GM18951 (cell line): ENCODE measurements at regions not wholly inside any gene's neighbourhood (a gene's known extent, or its start where the extent isn't known, plus 50 kb on each side); places are given as distances from the start of the nearest gene placed in this dataset.

ENCODE experiments used
- POLR2A ChIP-seq: IDR thresholded peaks from 4 replicates; pipeline ENCODE4 v1.6.1; 2011; ENCODE audit warnings: mild to moderate bottlenecking; ENCODE audit not compliant: insufficient read length, insufficient read depth; ENCODE audit errors: extremely low read depth
- in situ Hi-C: fragments of 300-500 bp; cut with MboI; formaldehyde crosslinking; loops from one replicate; pipeline ENCODE4 v1.12.0; 2022; ENCODE audit warnings: low sequenced_read_pairs, mixed read lengths, inconsistent platforms; ENCODE audit not compliant: unreplicated experiment

- no peak for TF ChIP-seq POLR2A
- in situ Hi-C loops, result no loop called here
Measured at GRCh38 chr6:15077961-15078360, 167.9 kb upstream of the JARID2 start.

GRCh38 chr6:15079288-15079817 lies 166.5 kb upstream of the JARID2 start:
- no peak for TF ChIP-seq POLR2A
- in situ Hi-C loops, result no loop called here

DNA sequence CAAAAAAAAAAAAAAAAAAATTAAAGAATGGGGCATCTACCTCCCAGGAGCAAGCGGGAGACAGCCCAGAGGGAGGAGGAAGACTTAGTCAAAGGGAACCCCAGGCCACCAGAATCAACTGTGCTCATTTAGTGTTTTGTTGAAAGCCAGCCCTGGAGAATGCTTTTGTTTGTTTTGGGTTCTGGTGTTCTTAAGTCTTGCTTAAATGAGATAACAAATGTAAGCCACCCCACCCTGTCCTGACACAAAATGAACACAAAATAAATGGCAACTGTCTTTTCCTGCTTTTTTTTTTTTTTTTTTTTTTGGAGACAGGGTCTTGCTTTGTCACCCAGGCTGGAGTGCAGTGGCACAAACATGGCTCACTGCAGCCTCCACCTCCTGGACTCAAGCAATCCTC lies 165.0 kb upstream of the JARID2 start:
- in situ Hi-C loops, result no loop called here

DNA sequence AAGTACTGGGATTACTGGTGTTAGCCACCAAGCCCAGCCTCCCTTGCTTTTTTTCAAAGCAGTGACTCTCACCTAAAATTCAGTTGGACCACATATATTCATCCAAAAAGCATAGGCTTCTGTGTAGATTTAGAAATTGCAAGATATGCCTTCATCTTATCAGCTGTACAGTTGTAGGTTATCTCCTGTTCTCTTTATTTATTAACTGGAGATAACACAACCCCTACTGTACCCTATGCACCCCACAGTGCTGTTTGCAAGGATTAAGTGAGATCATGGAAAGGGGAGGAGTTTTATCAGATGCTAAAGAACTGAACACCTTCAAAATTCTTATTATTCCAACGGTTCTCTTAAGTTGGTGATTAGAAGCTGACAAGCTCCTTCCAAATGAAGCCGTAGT lies 164.4 kb upstream of the JARID2 start:
- in situ Hi-C loops, result no loop called here
- TF ChIP-seq POLR2A, result no peak

More for the DNA sequence above, 165.0 kb upstream of the JARID2 start:
- no peak for TF ChIP-seq POLR2A

GRCh38 chr6:15082708-15083107 lies 163.2 kb upstream of the JARID2 start:
- in situ Hi-C loops, result no loop called here
- TF ChIP-seq POLR2A, result no peak

- no peak for TF ChIP-seq POLR2A
- in situ Hi-C loops, result no loop called here
Measured at GRCh38 chr6:15086348-15087158, 159.3 kb upstream of the JARID2 start.

GRCh38 chr6:15087186-15087589 lies 158.7 kb upstream of the JARID2 start:
- in situ Hi-C loops, result no loop called here
- no peak for TF ChIP-seq POLR2A

DNA sequence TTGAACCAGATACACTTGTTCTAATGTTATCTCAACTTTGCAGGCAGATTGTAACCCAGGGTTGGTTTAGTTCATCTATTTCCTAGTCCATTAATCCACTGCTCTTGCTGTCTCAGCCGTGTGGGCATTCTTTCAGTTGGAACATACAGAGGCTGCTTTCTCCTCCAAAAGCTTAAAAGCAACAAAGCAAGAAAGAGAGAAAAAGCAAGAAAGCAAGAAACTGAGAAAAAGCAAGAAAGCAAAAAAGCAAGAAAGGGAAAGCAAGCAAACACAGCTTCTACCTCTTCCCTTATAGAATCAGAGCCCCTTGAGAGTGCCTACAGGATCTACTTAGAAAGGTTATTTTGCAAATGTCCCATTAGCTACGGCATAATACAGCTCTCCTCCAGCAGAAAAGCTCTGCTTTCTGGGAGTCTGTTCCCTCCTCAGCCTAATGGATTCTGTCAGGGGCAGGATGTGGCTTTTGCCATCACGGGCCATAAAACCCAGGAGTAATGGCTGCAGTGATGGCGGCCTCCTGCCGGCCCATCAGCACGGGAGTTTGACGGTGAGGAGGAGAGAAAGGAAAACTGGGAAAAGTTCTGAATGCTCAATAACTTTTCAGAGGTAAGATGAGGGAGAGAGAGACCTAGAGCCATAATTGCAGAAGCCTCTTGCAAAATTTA lies 156.8 kb upstream of the JARID2 start:
- no peak for TF ChIP-seq POLR2A
- in situ Hi-C loops, result no loop called here

DNA sequence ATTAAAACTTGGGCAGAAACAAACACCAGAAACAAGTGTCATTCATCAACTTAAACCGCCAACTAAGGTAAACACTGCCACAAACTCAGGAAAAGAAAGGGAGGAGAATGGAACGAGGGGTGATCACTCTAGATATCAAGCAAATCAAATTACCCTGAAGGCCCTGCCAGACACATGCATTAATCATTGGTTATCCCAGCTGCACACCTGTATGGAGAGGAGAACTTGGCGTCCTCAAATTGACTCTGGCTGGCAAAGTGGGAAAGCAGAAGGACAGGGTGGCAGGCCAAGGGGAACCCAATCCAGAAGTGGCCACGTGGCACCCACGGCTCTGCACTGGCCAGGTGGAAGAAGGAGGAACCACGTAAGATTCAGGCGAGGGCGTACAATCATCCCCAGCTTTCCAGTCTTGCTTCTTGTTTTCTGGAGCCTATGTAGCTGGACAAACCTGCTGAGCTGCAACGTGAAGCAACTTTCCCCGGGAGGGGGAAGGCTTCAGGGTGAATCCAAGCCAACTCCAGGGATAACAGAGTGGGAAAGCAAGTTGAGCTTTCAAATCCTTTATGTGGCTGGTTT lies 156.2 kb upstream of the JARID2 start:
- in situ Hi-C loops, result no loop called here
- TF ChIP-seq POLR2A, result no peak

DNA sequence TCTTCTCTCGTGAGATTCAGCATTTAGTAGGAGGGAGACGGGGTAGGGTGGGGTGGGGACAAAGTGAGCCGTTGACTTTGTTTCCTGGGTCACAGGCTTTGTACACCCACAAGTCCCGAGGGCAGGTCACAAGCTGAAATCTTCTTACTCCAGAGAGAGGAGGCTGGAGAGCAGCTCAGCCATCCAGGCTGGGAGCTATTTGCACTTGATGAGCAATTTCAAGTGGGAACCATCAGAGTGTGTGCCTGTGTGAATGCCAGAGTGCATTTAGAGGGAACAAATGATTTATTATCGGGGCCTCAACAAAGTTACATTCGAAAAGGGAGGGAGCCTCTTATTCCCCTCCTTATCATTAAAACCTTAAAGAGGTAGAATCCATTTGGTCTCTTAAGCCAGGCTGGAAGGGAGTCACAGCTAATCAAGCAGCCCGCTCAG lies 155.7 kb upstream of the JARID2 start:
- no peak for TF ChIP-seq POLR2A
- in situ Hi-C loops, result no loop called here

DNA sequence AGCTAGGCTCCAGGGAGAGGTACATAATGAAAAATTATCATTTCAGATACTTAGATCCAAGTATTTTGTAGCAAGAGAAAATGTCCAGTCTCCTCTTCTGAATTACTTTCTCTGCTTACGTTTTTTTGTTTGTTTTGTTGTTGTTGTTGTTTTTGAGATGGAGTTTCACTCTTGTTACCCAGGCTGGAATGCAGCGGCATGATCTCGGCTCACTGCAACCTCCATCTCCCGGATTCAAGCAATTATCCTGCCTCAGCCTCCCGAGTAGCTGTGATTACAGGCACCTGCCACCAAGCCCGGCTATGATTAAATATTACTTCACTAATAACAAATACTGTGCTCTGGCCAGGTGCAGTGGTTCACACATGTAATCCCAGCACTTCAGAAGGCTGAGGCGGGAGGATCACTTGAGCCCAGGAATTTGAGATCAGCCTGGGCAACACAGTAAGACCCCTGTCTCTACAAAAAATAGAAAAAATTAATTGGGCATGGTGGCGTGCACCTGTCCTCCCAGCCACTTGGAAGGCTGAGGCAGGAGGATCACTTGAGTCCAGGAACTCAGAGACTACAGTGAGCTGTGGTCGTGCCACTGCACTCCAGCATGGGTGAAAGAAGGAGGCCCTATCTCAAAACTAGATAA lies 155.0 kb upstream of the JARID2 start:
- in situ Hi-C loops, result no loop called here
- TF ChIP-seq POLR2A, result no peak

DNA sequence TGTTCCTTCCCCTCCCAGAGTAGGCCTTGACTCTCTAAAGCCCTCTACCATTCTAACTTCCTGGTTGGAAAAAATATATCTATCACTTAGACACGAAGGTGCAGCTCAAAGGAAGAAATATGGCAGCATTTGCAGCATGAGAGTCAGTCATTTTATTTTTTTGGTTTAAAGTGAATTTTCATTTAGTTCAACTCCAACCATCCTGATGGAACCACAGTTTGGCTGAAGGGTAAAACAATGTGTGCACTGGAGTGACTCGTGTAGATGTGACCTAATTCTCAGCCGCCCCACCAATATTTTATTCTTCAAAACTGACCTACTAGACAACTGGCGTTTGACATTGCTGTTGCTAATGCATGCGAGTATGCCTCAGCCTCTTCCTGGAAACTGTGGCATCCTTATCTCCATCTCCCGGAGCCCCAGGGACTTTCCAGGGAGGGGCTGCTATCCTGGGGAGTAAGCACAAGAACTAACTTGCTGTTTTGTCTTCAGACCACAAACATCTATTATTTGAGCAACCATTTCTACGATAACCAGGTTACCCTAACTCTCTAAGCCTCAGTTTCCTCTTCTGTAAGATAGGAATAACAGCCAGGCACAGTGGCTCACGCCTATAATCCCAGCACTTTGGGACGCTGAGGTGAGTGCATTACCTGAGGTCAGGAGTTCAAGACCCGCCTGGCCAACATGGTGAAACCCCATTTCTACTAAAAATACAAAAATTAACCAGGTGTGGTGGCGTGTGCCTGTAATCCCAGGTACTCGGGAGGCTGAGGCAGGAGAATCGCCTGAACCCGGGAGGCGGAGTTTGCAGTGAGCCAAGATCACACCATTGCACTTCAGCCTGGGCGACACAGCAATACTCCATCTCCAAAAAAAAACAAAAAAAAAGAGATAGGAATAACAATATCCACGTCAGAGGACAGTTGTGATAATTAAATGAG lies 148.7 kb upstream of the JARID2 start:
- TF ChIP-seq POLR2A, result no peak
- in situ Hi-C loops, result no loop called here
